ENCODE measurements at regions not wholly inside any gene's neighbourhood (a gene's known extent, or its start where the extent isn't known, plus 50 kb on each side); places are given as distances from the start of the nearest gene placed in this dataset.

- no peaks in the 10 kb centered on the region for H3K36me3 Mint-ChIP-seq (ENCODE audit: low read depth)
- no peaks in the 10 kb centered on the region for H3K9me3 Mint-ChIP-seq (ENCODE audit: low read depth)
- H3K27me3 Mint-ChIP-seq (ENCODE audit: low read depth), result peaks cover 33% of the 10 kb centered on the region
- no peak for DNase-seq (ENCODE audit: low spot score)
- H3K4me1 Mint-ChIP-seq (ENCODE audit: low read depth), result no peaks in the 10 kb centered on the region
- no peak overlapping the region for H3K4me3 Mint-ChIP-seq (ENCODE audit: unreplicated experiment)
- no peak overlapping the region for H3K27ac Mint-ChIP-seq (ENCODE audit: unreplicated experiment)
- no peak for TF ChIP-seq CTCF (IDR thresholded peaks at IDR 0.05)
These were observed 363.7 kb upstream of the MYT1L start for GRCh38 chr2:2694746-2695145.

- no peak overlapping the region for H3K4me3 Mint-ChIP-seq (ENCODE audit: unreplicated experiment)
- no peak for DNase-seq (ENCODE audit: low spot score)
- no peak for TF ChIP-seq CTCF (IDR thresholded peaks at IDR 0.05)
- H3K36me3 Mint-ChIP-seq (ENCODE audit: low read depth), result no peaks in the 10 kb centered on the region
- peaks cover 38% of the 10 kb centered on the region for H3K27me3 Mint-ChIP-seq (ENCODE audit: low read depth)
- H3K9me3 Mint-ChIP-seq (ENCODE audit: low read depth), result no peaks in the 10 kb centered on the region
- H3K27ac Mint-ChIP-seq (ENCODE audit: unreplicated experiment), result no peak overlapping the region
- no peaks in the 10 kb centered on the region for H3K4me1 Mint-ChIP-seq (ENCODE audit: low read depth)
These were observed 361.7 kb upstream of the MYT1L start for GRCh38 chr2:2692599-2693389.

GRCh38 chr2:2691419-2691818 lies 360.3 kb upstream of the MYT1L start:
- Mint-ChIP-seq H3K27me3 (ENCODE audit: low read depth) (peaks cover 34% of the 10 kb centered on the region), H3K9me3 (ENCODE audit: low read depth) (no peaks in the 10 kb centered on the region), H3K4me1 (ENCODE audit: low read depth) (peaks cover under 1% of the 10 kb centered on the region), H3K4me3 (ENCODE audit: unreplicated experiment) (no peak overlapping the region), H3K36me3 (ENCODE audit: low read depth) (no peaks in the 10 kb centered on the region), H3K27ac (ENCODE audit: unreplicated experiment) (no peak overlapping the region)
- TF ChIP-seq CTCF (IDR thresholded peaks at IDR 0.05), result no peak
- DNase-seq (ENCODE audit: low spot score), result no peak

GRCh38 chr2:2690985-2691384 lies 359.9 kb upstream of the MYT1L start:
- H3K27ac Mint-ChIP-seq (ENCODE audit: unreplicated experiment), result no peak overlapping the region
- peaks cover 35% of the 10 kb centered on the region for H3K27me3 Mint-ChIP-seq (ENCODE audit: low read depth)
- H3K9me3 Mint-ChIP-seq (ENCODE audit: low read depth), result no peaks in the 10 kb centered on the region
- H3K4me3 Mint-ChIP-seq (ENCODE audit: unreplicated experiment), result no peak overlapping the region
- H3K36me3 Mint-ChIP-seq (ENCODE audit: low read depth), result no peaks in the 10 kb centered on the region
- TF ChIP-seq CTCF (IDR thresholded peaks at IDR 0.05), result no peak
- peaks cover 3% of the 10 kb centered on the region for H3K4me1 Mint-ChIP-seq (ENCODE audit: low read depth)
- no peak for DNase-seq (ENCODE audit: low spot score)

GRCh38 chr2:2689306-2689705 lies 358.2 kb upstream of the MYT1L start:
- DNase-seq (ENCODE audit: low spot score), result no peak
- Mint-ChIP-seq H3K4me3 (ENCODE audit: unreplicated experiment) (no peak overlapping the region), H3K27ac (ENCODE audit: unreplicated experiment) (no peak overlapping the region), H3K27me3 (ENCODE audit: low read depth) (peaks cover 23% of the 10 kb centered on the region), H3K4me1 (ENCODE audit: low read depth) (peaks cover 3% of the 10 kb centered on the region), H3K36me3 (ENCODE audit: low read depth) (no peaks in the 10 kb centered on the region), H3K9me3 (ENCODE audit: low read depth) (no peaks in the 10 kb centered on the region)
- TF ChIP-seq CTCF (IDR thresholded peaks at IDR 0.05), result no peak

Measured in chondrocyte (in vitro differentiated cells).